K562 (cell line): ENCODE measurements at regions not wholly inside any gene's neighbourhood (a gene's known extent, or its start where the extent isn't known, plus 50 kb on each side); places are given as distances from the start of the nearest gene placed in this dataset.
"Not testable (repeated sequence)": the region's sequence is repeated elsewhere in the genome, so short reads cannot be mapped to it uniquely, and the experiment has no call there.

Experiments used
- ARNT ChIP-seq, 2 experiments: fragments of 450-650 bp; IDR thresholded peaks; 2 replicates each; pipeline ENCODE4 v1.6.1; 2016; ENCODE audit warnings: mild to moderate bottlenecking in 1 of 2
- BCOR ChIP-seq: fragments of 450-650 bp; IDR thresholded peaks from 2 replicates; pipeline ENCODE4 v1.6.1; 2016
- CEBPB ChIP-seq: fragments of 450-650 bp; IDR thresholded peaks from 2 replicates; pipeline ENCODE4 v1.6.1; 2016; ENCODE audit warnings: missing genetic modification characterization, missing compliant biosample characterization
- EP300 ChIP-seq: IDR thresholded peaks from 2 replicates; pipeline ENCODE4 v1.6.1; 2012; ENCODE audit warnings: low read length, improper control_type of control experiment
- NR2C2 ChIP-seq, 2 experiments: fragments of 200-800 bp in 1 of 2; sonication (Bioruptor generic) in 1 of 2; sonication (generic) in 1 of 2; formaldehyde crosslinking in 1 of 2; IDR thresholded peaks; 2 replicates each; pipeline versions ENCODE4 v1.6.1 to v1.8.0; 2016 to 2022; ENCODE audit warnings: mild to moderate bottlenecking in 1 of 2, missing compliant biosample characterization in 1 of 2, missing genetic modification characterization in 1 of 2, missing genetic modification reagents in 1 of 2
- SP2 ChIP-seq: IDR thresholded peaks from 2 replicates; pipeline ENCODE4 v1.6.1; 2011; ENCODE audit warnings: mild to moderate bottlenecking, low read depth, low read length, moderate library complexity; ENCODE audit not compliant: poor library complexity, severe bottlenecking; ENCODE audit errors: extremely low read depth
- ZBTB33 ChIP-seq: sonication (generic); formaldehyde crosslinking; IDR thresholded peaks from 2 replicates; pipeline ENCODE4 v1.8.1; 2023; ENCODE audit warnings: mild to moderate bottlenecking, missing genetic modification reagents
- ZNF121 ChIP-seq: sonication (generic); formaldehyde crosslinking; conservative IDR thresholded peaks from 2 replicates; pipeline ENCODE4 v1.8.0; 2022; ENCODE audit warnings: missing genetic modification reagents
- ZNF224 ChIP-seq: sonication (generic); formaldehyde crosslinking; IDR thresholded peaks from 2 replicates; pipeline ENCODE4 v1.8.0; 2022; ENCODE audit warnings: mild to moderate bottlenecking, missing genetic modification reagents
- ZNF436 ChIP-seq: fragments of 250-450, 450-650 bp; sonication (Bioruptor Pico); formaldehyde crosslinking; IDR thresholded peaks from 2 replicates; pipeline ENCODE4 v1.7.0; 2020; ENCODE audit warnings: mild to moderate bottlenecking
- TF ChIP-seq, protein P1 (sequence below), 3 experiments: IDR thresholded peaks in 2 of 3; conservative IDR thresholded peaks in 1 of 3; 2 replicates each; pipeline ENCODE4 v1.5.1; 2011 to 2012; ENCODE audit warnings: low read length in 3 of 3, mild to moderate bottlenecking in 3 of 3, control low read depth in 2 of 3, improper control_type of control experiment in 1 of 3, inconsistent platforms in 1 of 3, low read depth in 1 of 3, mixed read lengths in 1 of 3, moderate library complexity in 1 of 3; ENCODE audit not compliant: insufficient read depth in 2 of 3

DNA sequence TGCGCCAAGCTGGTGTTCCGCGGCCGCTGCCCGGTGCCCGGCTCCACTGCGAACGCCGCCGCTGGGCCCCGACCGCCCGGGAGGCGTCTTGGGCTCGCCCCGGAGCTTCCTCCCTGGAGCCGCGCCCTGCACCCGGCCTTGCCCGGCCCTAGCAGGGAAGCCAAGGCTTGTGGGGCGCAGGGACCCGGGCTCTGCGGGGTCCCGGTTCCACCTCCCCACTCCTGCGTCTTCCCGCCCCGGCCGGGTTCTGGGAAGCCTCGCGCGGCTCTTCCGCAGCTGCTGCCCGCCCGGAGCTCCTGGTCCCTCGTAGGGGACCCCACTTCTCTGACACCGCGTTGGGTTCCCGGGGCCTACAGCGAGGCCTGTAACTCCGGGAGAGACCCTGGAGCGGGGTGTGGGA is 149.8 kb downstream of the OR4F15 start:
- not testable (repeated sequence) for TF ChIP-seq ZNF121 (CRISPR knock-in tag); CEBPB; ZNF224; SP2; NR2C2 (CRISPR knock-in tag; IDR thresholded peaks at IDR 0.05); NR2C2 (tag; IDR thresholded peaks at IDR 0.05); ZNF436 (CRISPR knock-in tag); BCOR; ARNT (IDR thresholded peaks at IDR 0.05); EP300; ZBTB33 (CRISPR knock-in tag)
- TF ChIP-seq, protein P1, sequence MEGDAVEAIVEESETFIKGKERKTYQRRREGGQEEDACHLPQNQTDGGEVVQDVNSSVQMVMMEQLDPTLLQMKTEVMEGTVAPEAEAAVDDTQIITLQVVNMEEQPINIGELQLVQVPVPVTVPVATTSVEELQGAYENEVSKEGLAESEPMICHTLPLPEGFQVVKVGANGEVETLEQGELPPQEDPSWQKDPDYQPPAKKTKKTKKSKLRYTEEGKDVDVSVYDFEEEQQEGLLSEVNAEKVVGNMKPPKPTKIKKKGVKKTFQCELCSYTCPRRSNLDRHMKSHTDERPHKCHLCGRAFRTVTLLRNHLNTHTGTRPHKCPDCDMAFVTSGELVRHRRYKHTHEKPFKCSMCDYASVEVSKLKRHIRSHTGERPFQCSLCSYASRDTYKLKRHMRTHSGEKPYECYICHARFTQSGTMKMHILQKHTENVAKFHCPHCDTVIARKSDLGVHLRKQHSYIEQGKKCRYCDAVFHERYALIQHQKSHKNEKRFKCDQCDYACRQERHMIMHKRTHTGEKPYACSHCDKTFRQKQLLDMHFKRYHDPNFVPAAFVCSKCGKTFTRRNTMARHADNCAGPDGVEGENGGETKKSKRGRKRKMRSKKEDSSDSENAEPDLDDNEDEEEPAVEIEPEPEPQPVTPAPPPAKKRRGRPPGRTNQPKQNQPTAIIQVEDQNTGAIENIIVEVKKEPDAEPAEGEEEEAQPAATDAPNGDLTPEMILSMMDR (IDR thresholded peaks at IDR 0.05 in 2 of 3, conservative IDR thresholded peaks at IDR 0.05 in 1 of 3; ENCODE audit: insufficient read depth in 2 of 3, low read depth in 1 of 3, low read length in 3 of 3), result not testable (repeated sequence)
